ENCODE measurements at regions not wholly inside any gene's neighbourhood (a gene's known extent, or its start where the extent isn't known, plus 50 kb on each side); places are given as distances from the start of the nearest gene placed in this dataset.

GRCh38 chr13:80452279-80452678 is 111.4 kb upstream of the SPRY2 start:
- Mint-ChIP-seq H3K36me3 (ENCODE audit: low read depth) (no peaks in the 10 kb centered on the region), H3K27me3 (ENCODE audit: insufficient read depth, low read depth, poor library complexity) (no peaks in the 10 kb centered on the region), H3K4me3 (no peak overlapping the region), H3K9me3 (no peaks in the 10 kb centered on the region), H3K27ac (no peak overlapping the region), H3K4me1 (no peaks in the 10 kb centered on the region; the same call in 2 of the 3 replicates)
- no peak overlapping the region for H3K27ac ChIP-seq (ENCODE audit: low read depth)
- no peak for DNase-seq (ENCODE audit: low spot score)
- H3F3A ChIP-seq (replicated peaks; ENCODE audit: low read depth): no peaks in the 10 kb centered on the region
- TF ChIP-seq NANOG (IDR thresholded peaks at IDR 0.05; ENCODE audit: borderline replicate concordance): no peak
- no peak for TF ChIP-seq REST (IDR thresholded peaks at IDR 0.05; ENCODE audit: unreplicated experiment)
- no peak for TF ChIP-seq STAT1 (IDR thresholded peaks at IDR 0.05; ENCODE audit: unreplicated experiment)
- no peak for TF ChIP-seq EZH2phosphoT487 (IDR thresholded peaks at IDR 0.05; ENCODE audit: unreplicated experiment)
- TF ChIP-seq CTCF (conservative IDR thresholded peaks at IDR 0.05; ENCODE audit: low read depth in 2 of 2): peak in 1 of 2 experiments; percentile 20; a peak in 1 of 4 replicates
- TF ChIP-seq ZNF331 (CRISPR knock-in tag; IDR thresholded peaks at IDR 0.05; ENCODE audit: low read depth): no peak
- no peak for ATAC-seq
- no peaks in the 10 kb centered on the region for H4K20me1 ChIP-seq (replicated peaks; ENCODE audit: insufficient read depth)
- no peaks in the 10 kb centered on the region for H3K79me2 ChIP-seq (replicated peaks; ENCODE audit: insufficient read depth)
- peaks cover 3% of the 10 kb centered on the region; the same call in 1 of the 2 replicates for H3K9me2 ChIP-seq (ENCODE audit: insufficient read depth)
- H3K4me1 ChIP-seq (ENCODE audit: insufficient read depth): no peaks in the 10 kb centered on the region
- no peak overlapping the region for H2AFZ ChIP-seq
- H3K4me3 ChIP-seq: no peak overlapping the region
- no peaks in the 10 kb centered on the region for H3K36me3 ChIP-seq (ENCODE audit: insufficient read depth)
- no peaks in the 10 kb centered on the region for H3K27me3 ChIP-seq (ENCODE audit: insufficient read depth)
- no peak overlapping the region for H3K4me2 ChIP-seq

- no peaks in the 10 kb centered on the region; the same call in 2 of the 3 replicates for H3K4me1 Mint-ChIP-seq
- Histone ChIP-seq H3K27ac (ENCODE audit: low read depth) (no peak overlapping the region), H3K4me1 (ENCODE audit: insufficient read depth) (no peaks in the 10 kb centered on the region), H3K79me2 (replicated peaks; ENCODE audit: insufficient read depth) (no peaks in the 10 kb centered on the region), H4K20me1 (replicated peaks; ENCODE audit: insufficient read depth) (no peaks in the 10 kb centered on the region), H3K27me3 (ENCODE audit: insufficient read depth) (no peaks in the 10 kb centered on the region), H3K4me2 (no peak overlapping the region), H3K9me2 (ENCODE audit: insufficient read depth) (peaks cover 3% of the 10 kb centered on the region; the same call in 1 of the 2 replicates), H3F3A (replicated peaks; ENCODE audit: low read depth) (no peaks in the 10 kb centered on the region), H3K4me3 (no peak overlapping the region), H2AFZ (no peak overlapping the region), H3K36me3 (ENCODE audit: insufficient read depth) (no peaks in the 10 kb centered on the region)
- H3K27ac Mint-ChIP-seq: no peak overlapping the region
- H3K9me3 Mint-ChIP-seq: no peaks in the 10 kb centered on the region
- H3K4me3 Mint-ChIP-seq: no peak overlapping the region
- no peaks in the 10 kb centered on the region for H3K27me3 Mint-ChIP-seq (ENCODE audit: insufficient read depth, low read depth, poor library complexity)
- no peaks in the 10 kb centered on the region for H3K36me3 Mint-ChIP-seq (ENCODE audit: low read depth)
- no peak for DNase-seq (ENCODE audit: low spot score)
- ATAC-seq: no peak
- no peak for TF ChIP-seq JUNB (IDR thresholded peaks at IDR 0.05; ENCODE audit: unreplicated experiment)
- TF ChIP-seq EZH2phosphoT487 (IDR thresholded peaks at IDR 0.05; ENCODE audit: unreplicated experiment): no peak
- TF ChIP-seq EZH2 (IDR thresholded peaks at IDR 0.05; ENCODE audit: low read depth, unreplicated experiment): no peak
- TF ChIP-seq CTCF (conservative IDR thresholded peaks at IDR 0.05; ENCODE audit: low read depth in 2 of 2): no peak
- no peak for TF ChIP-seq ZNF331 (CRISPR knock-in tag; IDR thresholded peaks at IDR 0.05; ENCODE audit: low read depth)
- no peak for TF ChIP-seq STAT1 (IDR thresholded peaks at IDR 0.05; ENCODE audit: unreplicated experiment)
- no peak for TF ChIP-seq CREB1 (CRISPR knock-in tag; IDR thresholded peaks at IDR 0.05; ENCODE audit: low read depth)
Measured at GRCh38 chr13:80451641-80452040, 110.7 kb upstream of the SPRY2 start.
